Thyroid gland (tissue), 4 donors: ENCODE measurements at regions not wholly inside any gene's neighbourhood (a gene's known extent, or its start where the extent isn't known, plus 50 kb on each side); places are given as distances from the start of the nearest gene placed in this dataset.

Source experiments
- DNase-seq, 2 donors: peaks; one replicate each; pipeline ENCODE4 v3.0.0-alpha.2; 2019
- H3K27ac ChIP-seq, 3 donors: fragments of 200-600 bp; sonication (generic); 1 replicate in 2 of 3; 2 replicates in 1 of 3; pipeline ENCODE4 v1.5.1; 2016 to 2019; ENCODE audit warnings: mild to moderate bottlenecking in 1 of 3, moderate library complexity in 1 of 3
- H3K27me3 ChIP-seq: fragments of 200-600 bp; sonication (generic); one replicate; pipeline ENCODE4 v1.5.1; 2019
- H3K36me3 ChIP-seq, 2 donors: fragments of 200-600 bp; sonication (generic); one replicate each; pipeline ENCODE4 v1.5.1; 2016 to 2019
- H3K4me1 ChIP-seq, 2 donors: fragments of 200-600 bp; sonication (generic); one replicate each; pipeline ENCODE4 v1.5.1; 2017 to 2019
- H3K4me3 ChIP-seq, 3 donors: fragments of 200-600 bp; sonication (generic); replicated peaks in 1 of 3; 1 replicate in 2 of 3; 2 replicates in 1 of 3; pipeline ENCODE4 v1.5.1; 2016; ENCODE audit warnings: mild to moderate bottlenecking in 1 of 3
- H3K9me3 ChIP-seq: fragments of 200-600 bp; sonication (generic); one replicate; pipeline ENCODE4 v1.5.1; 2017
- POLR2A ChIP-seq, 2 donors: fragments of 450-650 bp; IDR thresholded peaks; one replicate each; pipeline ENCODE4 v1.6.1; 2017; ENCODE audit warnings: antibody characterized with exemption in 2 of 2, mild to moderate bottlenecking in 2 of 2, moderate library complexity in 1 of 2
- WGBS, 2 donors: methylation state at CpG; one replicate each; pipeline ENCODE4 v1.1.5; 2017; 5-methylcytosine and 5-hydroxymethylcytosine counted together
- intact Hi-C: fragments of 100-400 bp; cut with DNase I; formaldehyde crosslinking; loops from one replicate; pipeline ENCODE4 v1.15.1; 2023
- TF ChIP-seq, protein P1 (sequence below), 6 experiments: fragments of 200-600 bp in 3 of 6; fragments of 450-650 bp in 3 of 6; sonication (generic) in 3 of 6; IDR thresholded peaks; one replicate each; pipeline ENCODE4 v1.5.1; 2016 to 2019; ENCODE audit warnings: antibody characterized with exemption in 6 of 6, mild to moderate bottlenecking in 2 of 6, inconsistent platforms in 1 of 6, moderate library complexity in 1 of 6

DNA sequence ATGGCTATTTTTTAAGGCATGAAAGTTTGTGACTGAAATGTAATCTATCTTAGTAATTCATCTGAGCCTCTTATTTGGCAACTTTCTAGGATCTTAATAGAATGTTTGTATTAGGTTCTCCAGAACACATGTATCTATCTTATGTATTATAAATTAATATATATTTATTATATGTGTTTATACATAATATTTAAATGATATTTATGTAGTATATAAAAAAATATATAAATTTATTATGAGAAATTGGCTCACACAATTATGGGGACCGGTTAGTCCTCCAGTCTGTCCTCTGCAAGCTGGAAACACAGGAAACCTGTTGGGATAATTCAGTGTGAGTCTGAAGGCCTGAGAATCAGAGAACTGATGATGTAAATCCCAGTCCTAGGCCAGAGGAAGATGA lies 155.7 kb downstream of the AMY1C start:
- H3K27me3 ChIP-seq, result no peaks in the 10 kb centered on the region
- no peak overlapping the region for H3K4me3 ChIP-seq
- intact Hi-C loops, result no loop called here
- no peaks in the 10 kb centered on the region for H3K9me3 ChIP-seq
- H3K4me1 ChIP-seq, result no peaks in the 10 kb centered on the region
- 87 to 89% methylated on average over 1 of the region's 1 CpG for WGBS, 2 donors
- no peak for DNase-seq
- no peaks in the 10 kb centered on the region for H3K36me3 ChIP-seq
- no peak overlapping the region for H3K27ac ChIP-seq
- TF ChIP-seq POLR2A (IDR thresholded peaks at IDR 0.05), result no peak
- TF ChIP-seq, protein P1, sequence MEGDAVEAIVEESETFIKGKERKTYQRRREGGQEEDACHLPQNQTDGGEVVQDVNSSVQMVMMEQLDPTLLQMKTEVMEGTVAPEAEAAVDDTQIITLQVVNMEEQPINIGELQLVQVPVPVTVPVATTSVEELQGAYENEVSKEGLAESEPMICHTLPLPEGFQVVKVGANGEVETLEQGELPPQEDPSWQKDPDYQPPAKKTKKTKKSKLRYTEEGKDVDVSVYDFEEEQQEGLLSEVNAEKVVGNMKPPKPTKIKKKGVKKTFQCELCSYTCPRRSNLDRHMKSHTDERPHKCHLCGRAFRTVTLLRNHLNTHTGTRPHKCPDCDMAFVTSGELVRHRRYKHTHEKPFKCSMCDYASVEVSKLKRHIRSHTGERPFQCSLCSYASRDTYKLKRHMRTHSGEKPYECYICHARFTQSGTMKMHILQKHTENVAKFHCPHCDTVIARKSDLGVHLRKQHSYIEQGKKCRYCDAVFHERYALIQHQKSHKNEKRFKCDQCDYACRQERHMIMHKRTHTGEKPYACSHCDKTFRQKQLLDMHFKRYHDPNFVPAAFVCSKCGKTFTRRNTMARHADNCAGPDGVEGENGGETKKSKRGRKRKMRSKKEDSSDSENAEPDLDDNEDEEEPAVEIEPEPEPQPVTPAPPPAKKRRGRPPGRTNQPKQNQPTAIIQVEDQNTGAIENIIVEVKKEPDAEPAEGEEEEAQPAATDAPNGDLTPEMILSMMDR (IDR thresholded peaks at IDR 0.05), result no peak

DNA sequence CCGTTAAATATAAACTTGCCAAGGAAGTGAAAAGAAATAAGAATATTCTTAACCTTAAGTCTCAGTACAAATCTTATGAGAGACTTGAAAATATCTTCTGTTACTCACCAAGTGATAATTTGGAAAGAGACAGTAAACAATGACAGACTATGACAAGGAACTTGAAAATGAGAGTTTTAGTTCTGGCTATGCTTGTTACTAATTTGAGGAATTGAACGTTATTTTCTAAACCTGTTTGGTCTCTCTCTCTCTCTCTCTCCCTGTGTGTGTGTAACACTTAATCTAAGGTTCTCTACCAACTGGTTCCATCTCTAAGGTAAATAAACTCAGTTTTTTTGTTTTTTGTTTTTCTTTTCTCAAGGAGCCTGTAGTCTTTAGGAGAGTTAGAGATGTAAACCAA lies 161.8 kb downstream of the AMY1C start:
- intact Hi-C loops, result no loop called here
- no peaks in the 10 kb centered on the region for H3K27me3 ChIP-seq
- no peak for DNase-seq
- no peaks in the 10 kb centered on the region for H3K9me3 ChIP-seq
- no peak overlapping the region for H3K4me3 ChIP-seq
- H3K4me1 ChIP-seq, result no peaks in the 10 kb centered on the region
- H3K36me3 ChIP-seq, result no peaks in the 10 kb centered on the region
- 77 to 78% methylated on average over 2 of the region's 2 CpGs for WGBS, 2 donors
- no peak overlapping the region for H3K27ac ChIP-seq
- TF ChIP-seq POLR2A (IDR thresholded peaks at IDR 0.05), result no peak
- TF ChIP-seq, protein P1 (IDR thresholded peaks at IDR 0.05), result no peak

DNA sequence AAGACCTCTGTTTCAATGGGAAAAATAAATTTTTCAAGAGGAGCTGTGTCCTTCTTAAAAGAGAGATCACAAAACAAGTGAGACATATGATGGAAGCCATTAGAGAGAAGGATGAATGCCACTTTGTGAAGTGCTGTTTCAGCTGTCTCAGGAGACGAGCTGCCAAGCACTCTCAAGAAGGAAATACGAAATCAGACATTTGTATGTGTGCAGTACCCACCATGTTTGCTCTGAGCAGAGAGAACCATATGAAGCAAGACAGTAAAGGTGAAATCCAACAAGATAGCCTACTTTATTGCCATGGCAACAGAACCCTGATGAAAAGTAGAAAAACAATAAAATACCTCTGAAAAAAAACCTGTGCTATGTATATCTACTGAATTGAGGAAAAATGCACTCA lies 168.1 kb downstream of the AMY1C start:
- no peak overlapping the region for H3K27ac ChIP-seq
- no peaks in the 10 kb centered on the region for H3K36me3 ChIP-seq
- no peaks in the 10 kb centered on the region for H3K27me3 ChIP-seq
- no peaks in the 10 kb centered on the region for H3K9me3 ChIP-seq
- no peaks in the 10 kb centered on the region for H3K4me1 ChIP-seq
- TF ChIP-seq, protein P1 (IDR thresholded peaks at IDR 0.05), result no peak
- no peak for TF ChIP-seq POLR2A (IDR thresholded peaks at IDR 0.05)
- no peak for DNase-seq
- WGBS, 2 donors, result 27 to 29% methylated on average over 2 of the region's 2 CpGs
- intact Hi-C loops, result no loop called here
- H3K4me3 ChIP-seq, result no peak overlapping the region

DNA sequence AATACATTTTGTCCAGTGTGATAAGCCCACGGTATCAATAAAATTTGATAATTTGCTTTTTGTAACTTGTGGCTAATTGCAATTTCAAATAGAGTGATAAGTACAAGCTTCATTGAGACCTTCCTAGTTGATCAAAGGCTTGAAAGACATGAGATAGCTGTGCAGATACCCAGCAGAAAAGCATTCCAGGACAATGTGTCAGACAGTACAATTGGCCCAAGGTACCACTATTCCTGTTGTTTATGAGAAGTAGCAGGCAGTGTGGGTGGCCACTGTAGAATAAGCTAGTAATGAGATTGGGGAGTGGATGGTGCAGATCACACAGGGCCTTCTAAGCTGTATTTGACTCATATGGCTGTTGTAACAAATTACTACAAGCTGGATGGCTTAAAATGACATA lies 182.2 kb downstream of the AMY1C start:
- no peak for DNase-seq
- H3K27me3 ChIP-seq, result no peaks in the 10 kb centered on the region
- no peak overlapping the region for H3K4me3 ChIP-seq
- WGBS, 2 donors, result 83 to 88% methylated on average over 1 of the region's 1 CpG
- intact Hi-C loops, result no loop called here
- H3K27ac ChIP-seq, result no peak overlapping the region
- no peaks in the 10 kb centered on the region for H3K4me1 ChIP-seq
- no peak for TF ChIP-seq POLR2A (IDR thresholded peaks at IDR 0.05)
- TF ChIP-seq, protein P1 (IDR thresholded peaks at IDR 0.05), result no peak
- H3K36me3 ChIP-seq, result no peaks in the 10 kb centered on the region
- no peaks in the 10 kb centered on the region for H3K9me3 ChIP-seq

DNA sequence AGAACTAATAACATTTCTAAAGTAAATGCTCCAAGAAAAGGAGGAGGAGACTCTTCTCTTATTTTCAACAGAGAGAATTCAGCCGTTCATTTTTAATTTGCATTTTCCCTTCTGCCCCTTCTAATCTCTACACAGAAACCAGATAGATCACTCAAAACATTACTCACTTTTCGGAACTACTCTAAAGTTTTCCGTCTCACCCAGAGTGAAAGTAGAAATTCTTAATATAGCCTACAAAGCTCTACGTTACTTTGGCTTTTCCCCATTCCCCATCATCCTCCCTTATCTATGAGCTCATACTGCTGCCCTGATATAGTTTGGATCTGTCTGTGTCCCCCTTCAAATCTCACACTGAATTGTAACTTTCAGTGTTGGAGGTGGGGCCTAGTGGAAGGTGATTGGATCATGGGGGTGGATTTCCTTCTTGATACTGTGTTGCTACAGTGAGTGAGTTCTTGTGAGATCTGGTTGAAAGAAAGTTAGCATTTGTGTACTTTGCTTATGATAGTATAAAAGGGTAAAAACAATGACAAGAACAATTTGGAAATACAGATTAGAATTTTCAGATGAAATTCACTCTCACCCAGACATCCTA lies 188.2 kb downstream of the AMY1C start:
- Histone ChIP-seq H3K27ac (no peak overlapping the region), H3K9me3 (no peaks in the 10 kb centered on the region), H3K4me1 (no peaks in the 10 kb centered on the region), H3K27me3 (no peaks in the 10 kb centered on the region), H3K4me3 (no peak overlapping the region), H3K36me3 (no peaks in the 10 kb centered on the region)
- DNase-seq, result no peak
- intact Hi-C loops, result no loop called here
- no peak for TF ChIP-seq POLR2A (IDR thresholded peaks at IDR 0.05)
- TF ChIP-seq, protein P1 (IDR thresholded peaks at IDR 0.05), result no peak
- 72 to 81% methylated on average over 4 of the region's 4 CpGs for whole genome bisulfite sequencing, 2 donors
